Activated effector memory CD4-positive, alpha-beta T cell treated with anti-CD3 and anti-CD28 coated beads, Interleukin-2, amount 50 U/mL, for 16 hours (primary cell): ENCODE measurements at regions not wholly inside any gene's neighbourhood (a gene's known extent, or its start where the extent isn't known, plus 50 kb on each side); places are given as distances from the start of the nearest gene placed in this dataset.

Source experiments
- DNase-seq: peaks from one replicate; pipeline ENCODE4 v3.0.0-alpha.2; 2020

GRCh38 chr9:36728651-36729520, 156.2 kb downstream of the MELK start:
- peak; percentile 88 for DNase-seq

DNA sequence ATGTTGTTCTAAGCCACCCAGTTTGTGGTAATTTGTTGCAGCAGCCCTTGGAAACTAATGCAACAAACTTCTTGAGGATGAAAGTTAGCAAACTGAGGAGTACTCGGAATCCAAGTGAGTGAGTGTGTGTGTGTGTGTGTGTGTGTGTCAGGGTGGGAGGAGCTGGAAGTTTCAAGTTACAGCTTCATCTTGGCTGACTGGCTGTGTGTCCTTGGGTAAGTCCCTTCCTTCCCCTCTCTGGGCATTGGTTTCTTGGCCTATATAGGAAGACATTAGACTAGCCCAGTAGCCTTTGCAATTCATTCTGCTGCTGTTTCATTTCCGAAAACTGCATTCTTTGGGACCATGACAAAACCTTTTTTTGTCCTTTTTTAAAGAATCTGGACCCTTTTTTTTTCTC, 157.2 kb downstream of the MELK start:
- DNase-seq, result no peak

DNA sequence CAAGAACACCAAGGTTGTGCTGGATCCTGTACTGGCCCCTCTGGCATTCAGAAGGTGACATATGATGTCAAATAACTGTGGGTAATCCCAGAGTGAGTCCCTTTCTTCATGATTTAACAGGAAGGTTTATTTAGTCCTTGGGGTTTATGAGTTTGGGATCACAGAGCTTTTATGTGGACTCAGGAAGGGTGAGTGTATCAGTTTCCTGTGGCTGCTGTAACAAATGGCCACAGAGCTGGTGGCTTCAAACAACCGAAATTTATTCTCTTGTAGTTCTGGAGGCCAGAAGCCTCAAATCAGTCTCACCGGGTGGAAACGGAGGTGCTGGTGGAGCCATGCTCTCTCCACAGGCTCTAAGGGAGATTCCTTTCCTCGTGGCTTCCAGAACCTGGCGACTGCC, 157.7 kb downstream of the MELK start:
- no peak for DNase-seq

DNA sequence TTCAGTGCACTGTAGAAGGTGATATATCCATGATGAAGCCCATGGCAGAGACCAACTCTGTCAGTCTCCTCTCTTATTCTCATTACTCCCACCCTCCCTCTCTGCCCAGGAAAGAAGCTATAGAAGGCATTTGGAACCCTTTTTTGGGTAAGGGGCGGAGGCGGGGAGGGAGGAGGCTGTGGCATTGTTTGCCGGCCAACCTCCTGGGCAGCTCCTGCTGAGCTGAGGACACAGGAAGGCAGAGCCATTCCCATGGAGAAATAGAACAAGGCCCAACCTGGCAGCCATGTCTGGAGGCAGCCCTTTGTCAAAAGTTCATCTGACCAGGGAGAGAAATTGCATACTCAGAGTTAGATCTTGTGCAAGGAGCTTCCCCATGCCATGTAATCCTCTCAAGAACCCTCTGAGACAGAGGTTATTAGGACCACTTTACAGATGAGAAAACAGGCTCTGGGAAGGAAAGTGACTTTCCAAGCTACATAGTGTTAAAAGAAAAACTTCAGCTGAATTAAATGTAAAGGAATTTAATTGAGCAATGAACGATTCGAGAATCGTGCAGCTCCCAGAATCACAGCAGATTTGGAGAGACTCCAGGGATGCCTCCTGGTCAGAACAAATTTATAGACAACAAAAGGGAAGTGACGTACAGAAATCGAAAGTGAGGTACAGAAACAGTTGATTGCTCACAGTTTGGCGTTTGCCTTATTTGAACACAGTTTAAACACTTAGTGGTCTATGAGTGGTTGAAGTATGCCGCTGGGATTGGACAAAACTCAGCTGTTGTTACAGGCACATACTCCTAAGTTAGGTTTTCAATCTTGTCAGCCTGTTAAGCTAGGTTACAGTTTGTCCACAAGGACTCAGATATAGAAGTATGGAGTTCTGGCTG, 158.6 kb downstream of the MELK start:
- DNase-seq, result no peak

DNA sequence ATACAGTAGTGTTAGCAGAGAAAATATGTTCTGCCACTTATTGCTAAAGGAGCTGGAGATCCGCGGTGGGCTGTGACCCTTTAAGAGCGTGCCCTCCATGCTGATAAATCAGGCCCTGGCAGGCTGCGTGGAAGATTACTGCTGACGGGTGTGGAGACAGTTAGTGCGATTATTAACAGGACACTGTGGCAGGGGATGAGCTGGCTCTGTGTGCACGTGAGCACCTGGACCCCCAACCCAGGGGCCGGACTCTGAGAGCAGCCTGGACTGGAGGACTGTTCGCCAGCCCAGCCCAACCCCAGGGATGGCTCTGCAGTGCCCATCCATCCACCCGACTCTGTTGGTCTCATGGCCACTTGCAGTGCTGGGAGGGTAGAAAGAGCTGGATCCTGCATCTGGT, 162.0 kb downstream of the MELK start:
- no peak for DNase-seq

- no peak for DNase-seq
Observed at GRCh38 chr9:36736648-36737047, 164.0 kb downstream of the MELK start.

GRCh38 chr9:36738318-36738976, 165.8 kb downstream of the MELK start:
- no peak for DNase-seq

- DNase-seq, result no peak
Observed at GRCh38 chr9:36739373-36740116, 166.8 kb downstream of the MELK start.

GRCh38 chr9:36742264-36742663, 169.6 kb downstream of the MELK start:
- DNase-seq, result no peak

- DNase-seq, result no peak
Observed at GRCh38 chr9:36744678-36745077, 172.0 kb downstream of the MELK start.

- DNase-seq, result no peak
Observed at GRCh38 chr9:36745977-36746376, 173.3 kb downstream of the MELK start.

DNA sequence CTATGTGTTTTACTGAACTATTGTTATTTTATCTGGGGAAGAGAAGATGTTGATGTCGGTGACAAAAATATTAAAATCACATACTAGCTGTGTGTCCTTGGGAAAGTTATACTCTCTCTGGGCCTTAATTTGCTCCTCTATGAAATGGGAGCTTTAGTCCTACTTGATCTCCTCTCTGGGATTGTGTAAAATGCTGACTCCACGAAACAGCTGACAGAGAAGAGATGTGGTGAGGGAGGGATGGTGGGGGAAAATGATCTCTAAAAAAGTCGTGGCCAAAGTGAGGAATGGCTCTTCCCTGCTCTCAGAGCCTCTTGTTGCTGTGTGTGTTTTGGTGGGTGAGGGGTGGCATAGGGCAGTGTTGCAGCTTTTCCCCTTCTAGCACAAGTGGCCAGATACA, 173.7 kb downstream of the MELK start:
- DNase-seq, result no peak

GRCh38 chr9:36748322-36748899, 175.7 kb downstream of the MELK start:
- peak; percentile 65 for DNase-seq

DNA sequence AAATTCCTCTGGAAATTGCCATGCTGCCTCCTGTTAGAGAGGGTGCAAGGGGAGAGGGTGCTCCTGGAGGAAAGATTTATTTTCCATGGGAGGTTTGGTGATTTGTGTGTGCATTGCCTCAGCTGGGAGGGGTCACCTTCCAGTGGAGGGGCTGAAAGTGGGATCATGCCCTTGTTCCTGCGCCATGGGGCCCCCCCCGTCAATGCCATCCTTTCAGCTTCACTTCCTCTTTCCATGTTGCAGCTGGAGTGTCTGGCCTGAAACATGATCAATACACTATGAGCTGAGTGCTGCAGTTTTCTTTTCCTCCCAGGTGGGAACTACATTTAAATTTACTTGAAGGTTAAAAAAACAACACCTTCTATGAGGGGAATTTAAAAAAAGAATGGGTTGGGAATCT, 176.8 kb downstream of the MELK start:
- no peak for DNase-seq

- DNase-seq, result no peak
Observed at GRCh38 chr9:36750630-36751029, 177.9 kb downstream of the MELK start.

- no peak for DNase-seq
Observed at GRCh38 chr9:36755019-36755418, 182.3 kb downstream of the MELK start.

GRCh38 chr9:36759141-36759540, 186.4 kb downstream of the MELK start:
- DNase-seq, result no peak

DNA sequence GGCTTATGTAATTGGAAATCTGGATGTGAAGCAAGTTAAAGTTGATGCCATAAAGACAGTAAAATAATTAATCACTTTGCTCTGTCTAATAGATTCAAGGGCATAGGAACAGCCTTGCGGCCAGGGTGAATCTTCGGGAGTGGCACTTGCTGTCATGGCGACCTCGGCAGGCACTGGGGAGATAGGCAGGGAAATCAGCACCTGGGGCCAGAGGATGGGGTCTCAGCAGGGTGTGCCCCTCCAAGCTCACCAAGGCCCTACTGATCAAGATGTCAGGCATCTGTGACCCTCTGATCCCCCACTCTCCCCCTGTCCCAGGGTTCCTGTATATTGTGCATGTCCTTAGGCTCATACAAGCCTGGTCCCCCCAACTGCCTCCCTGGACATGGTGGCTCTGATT, 187.3 kb downstream of the MELK start:
- no peak for DNase-seq

GRCh38 chr9:36760667-36761420, 188.1 kb downstream of the MELK start:
- DNase-seq, result no peak

- DNase-seq, result no peak
Observed at GRCh38 chr9:36762958-36763357, 190.3 kb downstream of the MELK start.

DNA sequence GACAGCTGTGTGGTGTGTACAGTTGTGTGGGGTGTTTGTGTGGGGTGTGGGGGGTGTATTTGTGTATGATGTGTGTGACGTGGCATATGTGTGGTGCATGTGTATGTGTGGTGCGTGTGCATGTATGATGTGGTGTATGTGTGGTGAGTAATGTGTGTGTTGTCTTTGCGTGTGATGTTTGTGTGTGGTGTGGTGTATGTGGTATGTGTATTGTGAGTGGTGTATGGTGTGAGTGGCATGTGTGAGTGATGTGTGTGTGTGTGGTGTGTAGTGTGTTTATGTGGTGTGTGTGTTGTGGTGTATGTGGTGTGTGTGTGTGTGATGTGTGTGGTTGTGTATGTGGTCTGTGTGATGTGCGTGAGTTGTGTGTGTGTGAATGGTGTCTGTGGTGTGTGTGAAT, 191.1 kb downstream of the MELK start:
- DNase-seq, result no peak
